ENCODE measurements at regions not wholly inside any gene's neighbourhood (a gene's known extent, or its start where the extent isn't known, plus 50 kb on each side); places are given as distances from the start of the nearest gene placed in this dataset.

DNA sequence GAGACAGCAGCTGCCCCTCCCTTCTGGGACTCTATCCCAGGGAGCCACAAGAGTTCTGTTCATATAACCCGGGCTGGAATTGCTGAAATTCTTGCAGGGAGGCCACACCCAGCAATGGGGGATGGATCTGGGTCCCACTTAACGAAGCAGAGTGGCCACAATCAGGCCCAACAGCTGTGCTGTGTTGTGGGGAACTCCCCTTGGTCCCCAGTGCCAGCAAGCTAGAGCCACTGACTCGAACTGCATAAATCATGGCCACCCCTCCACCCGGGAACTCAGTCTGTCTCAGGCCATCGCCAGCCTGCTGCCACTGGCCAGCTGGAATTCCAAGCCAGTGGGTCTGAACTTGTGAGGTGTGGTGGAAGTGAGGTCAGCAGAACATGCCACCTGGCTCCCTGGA is 111.1 kb downstream of the KLF8 start:
- TF ChIP-seq, protein P1, sequence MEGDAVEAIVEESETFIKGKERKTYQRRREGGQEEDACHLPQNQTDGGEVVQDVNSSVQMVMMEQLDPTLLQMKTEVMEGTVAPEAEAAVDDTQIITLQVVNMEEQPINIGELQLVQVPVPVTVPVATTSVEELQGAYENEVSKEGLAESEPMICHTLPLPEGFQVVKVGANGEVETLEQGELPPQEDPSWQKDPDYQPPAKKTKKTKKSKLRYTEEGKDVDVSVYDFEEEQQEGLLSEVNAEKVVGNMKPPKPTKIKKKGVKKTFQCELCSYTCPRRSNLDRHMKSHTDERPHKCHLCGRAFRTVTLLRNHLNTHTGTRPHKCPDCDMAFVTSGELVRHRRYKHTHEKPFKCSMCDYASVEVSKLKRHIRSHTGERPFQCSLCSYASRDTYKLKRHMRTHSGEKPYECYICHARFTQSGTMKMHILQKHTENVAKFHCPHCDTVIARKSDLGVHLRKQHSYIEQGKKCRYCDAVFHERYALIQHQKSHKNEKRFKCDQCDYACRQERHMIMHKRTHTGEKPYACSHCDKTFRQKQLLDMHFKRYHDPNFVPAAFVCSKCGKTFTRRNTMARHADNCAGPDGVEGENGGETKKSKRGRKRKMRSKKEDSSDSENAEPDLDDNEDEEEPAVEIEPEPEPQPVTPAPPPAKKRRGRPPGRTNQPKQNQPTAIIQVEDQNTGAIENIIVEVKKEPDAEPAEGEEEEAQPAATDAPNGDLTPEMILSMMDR (conservative IDR thresholded peaks at IDR 0.05; ENCODE audit: low read depth, low read length), result no peak
- no peak for TF ChIP-seq EZH2 (IDR thresholded peaks at IDR 0.05; ENCODE audit: borderline replicate concordance, low read depth, low read length, poor library complexity, severe bottlenecking)
